ENCODE measurements at regions not wholly inside any gene's neighbourhood (a gene's known extent, or its start where the extent isn't known, plus 50 kb on each side); places are given as distances from the start of the nearest gene placed in this dataset.

DNA sequence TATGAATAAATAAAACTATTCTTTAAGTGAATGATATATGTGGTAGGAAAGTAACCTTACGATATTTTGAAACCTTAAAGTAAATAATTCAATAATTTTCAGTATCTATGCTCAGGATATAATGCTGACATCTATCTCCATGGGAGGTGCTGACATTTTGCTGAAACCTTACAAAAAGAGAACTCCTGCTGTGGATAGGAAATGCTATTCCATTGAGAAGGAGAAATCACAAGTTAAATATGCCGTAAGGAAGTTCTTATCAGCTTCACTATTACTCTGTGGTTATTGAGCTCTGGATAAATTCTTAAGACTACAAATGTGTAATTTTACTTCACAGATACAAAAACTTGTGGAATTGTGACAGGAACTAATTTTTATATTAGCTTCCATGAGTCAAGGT is 722.1 kb downstream of the TMTC2 start:
- DNase-seq (ENCODE audit: low read depth in 1 of 2, low spot score in 1 of 2) = no peak

DNA sequence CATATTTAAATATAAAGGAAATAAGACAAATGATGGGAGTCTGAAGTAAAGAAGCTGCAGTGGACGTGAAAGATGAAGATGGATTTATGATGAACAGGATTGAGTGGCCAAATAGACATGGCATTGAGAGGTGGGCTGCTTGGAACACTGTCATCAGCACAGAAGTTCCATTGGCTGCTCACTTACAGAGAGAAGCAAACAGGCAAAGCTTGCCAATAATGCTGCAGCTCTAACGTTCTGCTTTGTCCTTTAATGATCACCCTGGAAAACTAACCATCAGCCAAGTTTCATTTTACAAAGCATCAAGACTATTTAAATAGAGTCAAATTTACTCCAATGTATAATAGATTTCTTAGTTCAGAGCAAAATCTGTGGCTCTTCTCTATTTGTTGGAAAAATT is 721.4 kb downstream of the TMTC2 start:
- no peak for DNase-seq (ENCODE audit: low read depth in 1 of 2, low spot score in 1 of 2)

DNA sequence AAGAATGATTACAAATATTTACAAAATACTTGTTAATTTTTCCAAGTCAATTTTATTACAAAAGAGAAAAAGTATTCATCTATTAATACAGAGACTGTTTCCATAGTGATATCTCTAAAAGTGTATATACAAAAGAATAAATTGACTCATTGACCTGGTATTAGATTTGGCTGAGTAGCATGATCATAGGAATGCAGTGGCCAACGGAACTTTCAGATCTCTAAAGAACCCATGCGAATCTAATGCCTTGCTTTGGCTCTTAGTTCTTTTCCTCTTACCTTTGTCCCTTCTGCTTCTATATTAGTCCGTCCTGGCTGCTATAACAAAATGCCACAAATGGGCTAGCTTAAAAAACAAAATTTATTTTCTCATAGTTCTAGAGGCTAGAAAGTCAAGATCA is 717.8 kb downstream of the TMTC2 start:
- no peak for DNase-seq (ENCODE audit: low read depth in 1 of 2, low spot score in 1 of 2)

DNA sequence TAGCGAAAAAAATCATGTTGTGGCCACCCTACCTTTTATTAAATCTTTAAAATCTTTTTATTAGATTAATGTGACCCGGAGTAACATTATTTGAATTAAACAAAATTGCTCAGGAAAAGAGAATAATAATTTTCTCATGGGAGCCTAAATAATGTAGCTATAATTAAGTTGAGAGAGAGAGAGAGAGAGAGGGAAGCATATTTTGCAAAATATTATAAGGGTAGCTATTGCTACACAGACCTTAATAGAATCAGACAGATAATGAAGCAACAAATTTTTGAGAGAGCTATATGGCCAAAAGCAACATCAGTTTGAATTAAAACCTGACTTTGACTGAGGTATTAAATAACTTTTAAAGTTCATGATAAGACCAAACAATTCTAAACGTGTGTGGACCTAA is 703.5 kb downstream of the TMTC2 start:
- DNase-seq (ENCODE audit: low read depth in 1 of 2, low spot score in 1 of 2) = no peak

DNA sequence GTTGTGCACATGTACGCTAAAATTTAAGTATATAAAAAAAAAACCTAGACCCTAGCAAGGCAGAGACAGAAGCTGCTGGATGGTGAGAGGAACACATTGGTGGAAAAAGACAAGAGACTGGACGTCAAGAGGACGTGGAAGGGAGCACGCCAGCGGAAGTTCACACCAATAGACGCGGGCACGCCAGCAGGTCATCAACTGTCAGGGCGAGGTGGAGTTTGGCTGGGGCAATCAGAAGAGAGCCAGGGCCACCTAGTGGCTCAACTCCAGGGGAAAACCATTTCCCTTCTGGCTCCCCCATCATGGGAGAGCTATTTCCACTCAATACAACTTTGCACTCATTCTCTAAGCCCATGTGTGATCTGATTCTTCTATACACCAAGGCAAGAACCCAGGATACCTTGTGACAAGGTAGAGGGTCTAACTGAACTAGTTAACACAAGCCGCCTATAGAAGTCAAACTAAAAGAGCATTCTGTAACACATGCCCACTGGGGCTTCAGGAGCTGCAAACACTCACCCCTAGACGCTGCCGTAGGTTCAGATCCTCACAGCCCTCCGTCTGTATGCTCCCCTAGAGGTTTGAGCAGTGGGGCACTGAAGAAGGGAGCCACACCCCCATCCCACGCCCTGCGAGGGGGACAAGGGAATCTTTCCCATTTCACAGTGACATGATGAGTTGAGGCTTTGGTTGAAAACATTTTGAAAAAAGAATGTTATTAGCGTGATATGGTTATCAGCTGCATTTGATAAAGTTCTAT is 702.7 kb downstream of the TMTC2 start:
- DNase-seq (ENCODE audit: low read depth in 1 of 2, low spot score in 1 of 2) = no peak

- DNase-seq (ENCODE audit: low read depth in 1 of 2, low spot score in 1 of 2) = no peak
Observed at GRCh38 chr12:83388551-83388950, 701.8 kb downstream of the TMTC2 start.

DNA sequence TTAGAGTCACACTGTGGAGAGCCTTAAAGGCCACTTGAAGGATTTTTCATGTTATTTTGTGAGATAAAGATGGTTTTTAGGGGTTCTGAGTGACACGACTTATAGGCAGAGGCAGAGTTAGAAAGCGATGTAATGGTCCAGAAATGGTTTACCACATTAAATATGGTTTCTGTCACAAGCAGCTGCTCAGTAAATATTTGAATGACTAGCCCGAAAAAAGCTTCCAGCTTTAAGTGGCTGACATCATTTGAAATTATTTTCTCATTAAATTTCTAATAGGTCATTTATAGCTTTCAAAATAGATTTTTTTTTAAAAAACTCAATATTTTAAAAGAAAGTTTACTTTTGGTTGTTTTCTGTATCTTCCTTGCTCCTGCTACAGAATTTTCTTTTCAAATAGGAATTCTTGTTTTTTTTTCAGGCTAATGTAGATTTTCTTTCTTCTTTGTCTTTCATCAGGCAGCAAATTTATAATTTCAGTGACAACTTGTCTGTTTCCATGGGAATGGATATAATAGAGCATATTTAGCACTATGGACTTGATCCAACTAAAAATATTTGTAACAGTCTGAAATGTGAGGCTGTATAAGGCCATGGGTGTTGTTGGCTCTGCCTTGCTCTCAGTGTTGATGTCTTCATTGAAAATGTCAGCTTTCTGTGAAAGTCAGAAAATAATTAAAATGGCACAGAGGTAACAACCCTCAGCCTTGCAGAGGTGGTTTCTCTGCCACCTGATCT is 700.0 kb downstream of the TMTC2 start:
- no peak for DNase-seq (ENCODE audit: low read depth in 1 of 2, low spot score in 1 of 2)

DNA sequence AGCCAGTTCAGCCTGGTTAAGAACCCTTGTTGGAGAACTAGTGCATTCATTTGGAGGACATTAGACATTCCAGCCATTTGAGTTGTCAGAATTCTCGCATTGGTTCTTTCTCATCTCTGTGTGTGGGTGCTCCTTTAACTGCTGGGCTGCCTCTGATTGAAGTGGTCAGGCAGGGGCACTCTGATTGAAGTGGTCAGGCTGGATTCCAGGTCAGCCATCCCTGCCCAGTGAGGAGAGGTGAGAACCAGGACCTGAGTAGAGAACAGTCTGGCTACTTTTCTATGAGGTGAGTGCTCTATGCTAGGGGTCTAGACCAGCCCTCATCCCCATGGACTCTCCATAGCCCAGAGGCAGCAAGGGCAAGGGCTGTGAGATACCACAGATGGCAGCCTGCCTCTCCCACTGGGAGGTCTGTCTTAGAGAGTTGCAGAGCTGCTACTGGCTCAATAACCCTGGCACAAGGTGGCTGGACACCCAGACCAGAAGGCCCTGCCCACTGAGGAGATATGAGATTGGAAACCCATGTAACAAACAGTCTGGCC is 691.6 kb downstream of the TMTC2 start:
- no peak for DNase-seq (ENCODE audit: low read depth in 1 of 2, low spot score in 1 of 2)

DNA sequence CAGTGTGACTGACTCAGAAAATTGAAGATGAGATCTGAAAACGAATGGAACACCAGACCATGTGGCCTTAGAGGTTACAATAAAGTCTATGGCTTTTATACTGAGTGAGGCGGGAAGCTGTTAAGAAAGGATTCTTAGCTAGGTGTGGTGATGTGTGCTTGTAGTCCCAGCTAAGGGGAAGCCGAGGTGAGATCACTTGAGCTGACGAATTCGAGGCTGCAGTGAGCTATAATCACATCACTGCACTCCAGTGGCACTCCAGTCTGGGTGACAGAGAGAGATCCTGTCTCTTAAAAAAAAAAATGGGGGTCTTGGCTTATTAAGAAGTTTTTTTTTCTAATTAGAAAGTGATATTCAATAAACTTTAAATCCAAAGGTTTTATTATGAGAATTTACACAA is 678.6 kb downstream of the TMTC2 start:
- DNase-seq (ENCODE audit: low read depth in 1 of 2, low spot score in 1 of 2) = no peak

DNA sequence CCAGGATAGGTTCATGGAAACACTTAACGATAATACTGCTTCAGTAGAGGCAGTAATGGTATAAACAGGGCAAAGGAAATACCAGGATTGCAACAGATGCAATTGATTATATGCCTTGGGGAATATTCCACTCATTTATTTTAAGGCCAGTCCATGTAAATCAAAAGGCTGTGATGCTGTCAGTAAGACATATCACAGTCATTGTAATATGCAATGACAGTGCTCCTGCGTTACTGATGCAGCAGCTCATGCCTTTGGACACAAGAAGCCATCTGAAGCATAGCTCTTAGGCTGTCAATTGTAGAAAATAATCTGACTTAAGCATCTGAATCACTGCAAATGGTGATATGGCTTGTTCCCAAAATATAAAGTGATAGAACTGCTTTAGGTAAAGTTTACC is 674.8 kb downstream of the TMTC2 start:
- DNase-seq (ENCODE audit: low read depth in 1 of 2, low spot score in 1 of 2) = no peak

GRCh38 chr12:83361071-83361470 is 674.4 kb downstream of the TMTC2 start:
- no peak for DNase-seq (ENCODE audit: low read depth in 1 of 2, low spot score in 1 of 2)

DNA sequence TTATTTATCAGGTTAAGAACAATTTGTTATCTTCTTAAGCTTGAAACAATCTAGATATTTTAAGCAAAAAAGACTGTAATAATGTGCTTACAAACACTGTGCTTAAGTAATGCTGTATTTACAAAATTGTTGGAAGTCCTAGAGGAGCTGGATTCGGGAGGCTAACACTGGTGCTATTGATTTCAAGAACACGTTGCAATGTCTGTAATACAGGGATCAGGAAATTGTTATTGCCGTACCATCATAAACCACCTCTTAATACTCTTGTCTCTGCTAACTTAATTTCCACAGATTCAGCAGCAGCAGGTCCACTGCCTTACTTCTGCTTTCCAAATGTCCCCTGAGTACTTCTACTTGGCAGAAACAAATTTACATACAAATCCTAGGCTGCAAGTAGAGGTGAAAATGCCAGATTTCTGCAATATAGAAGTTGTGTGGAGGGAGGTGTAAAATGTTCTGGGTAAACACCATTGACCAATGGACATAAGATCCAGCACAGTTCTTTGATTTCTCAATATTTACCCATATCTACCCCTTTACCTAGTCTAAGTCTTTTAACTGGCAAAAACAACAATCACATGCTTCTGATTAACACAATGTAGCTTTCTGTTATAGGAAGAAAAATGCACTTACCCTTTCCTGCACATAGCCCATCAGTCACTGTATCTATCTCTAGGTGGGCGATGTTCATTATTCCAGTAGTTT is 663.4 kb downstream of the TMTC2 start:
- DNase-seq (ENCODE audit: low read depth in 1 of 2, low spot score in 1 of 2) = no peak

- no peak for DNase-seq (ENCODE audit: low read depth in 1 of 2, low spot score in 1 of 2)
Observed at GRCh38 chr12:83346333-83346732, 659.6 kb downstream of the TMTC2 start.

- no peak for DNase-seq (ENCODE audit: low read depth in 1 of 2, low spot score in 1 of 2)
Observed at GRCh38 chr12:83343767-83344166, 657.1 kb downstream of the TMTC2 start.

DNA sequence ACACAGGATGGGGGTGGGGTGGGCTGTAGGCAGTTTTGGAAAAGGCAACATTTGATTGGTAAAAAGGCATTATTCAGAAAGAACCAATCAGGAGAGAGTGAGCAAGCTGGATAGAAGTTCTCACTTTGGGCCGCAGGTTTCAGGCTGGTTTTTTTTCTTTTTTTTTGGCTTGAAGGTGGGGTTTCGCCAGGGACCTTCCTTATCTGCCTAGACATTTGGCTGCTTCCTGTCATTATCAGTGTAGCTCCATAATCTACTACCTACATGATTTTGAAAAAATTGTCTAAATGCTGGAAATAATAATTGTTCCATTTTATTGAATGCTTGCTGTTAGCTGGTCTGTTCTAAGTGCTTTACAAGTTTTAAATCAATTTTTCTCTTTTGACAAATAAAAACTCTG is 649.0 kb downstream of the TMTC2 start:
- DNase-seq (ENCODE audit: low read depth in 1 of 2, low spot score in 1 of 2) = no peak

GRCh38 chr12:83326666-83327065 is 640.0 kb downstream of the TMTC2 start:
- DNase-seq (ENCODE audit: low read depth in 1 of 2, low spot score in 1 of 2) = no peak

DNA sequence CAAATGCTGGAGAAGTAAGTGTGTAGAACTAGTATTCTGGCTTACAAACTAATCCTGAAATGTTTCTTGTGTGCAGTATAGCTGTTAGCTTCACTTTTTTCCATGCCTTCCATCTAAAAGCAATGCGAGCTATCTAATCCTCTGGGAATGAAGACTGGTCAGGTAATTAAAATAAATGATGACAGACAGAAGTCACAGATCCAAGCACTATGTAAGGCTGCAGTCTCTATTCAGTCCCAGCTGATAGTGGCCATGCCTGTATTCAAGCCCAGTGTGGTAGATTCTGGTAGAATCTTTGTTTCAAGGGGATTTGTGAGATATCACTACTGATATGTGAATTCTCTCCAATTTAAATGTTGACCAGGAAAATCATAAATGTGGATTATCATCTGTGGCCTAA is 637.2 kb downstream of the TMTC2 start:
- DNase-seq (ENCODE audit: low read depth in 1 of 2, low spot score in 1 of 2) = no peak

GRCh38 chr12:83322809-83323208 is 636.1 kb downstream of the TMTC2 start:
- no peak for DNase-seq (ENCODE audit: low read depth in 1 of 2, low spot score in 1 of 2)

- no peak for DNase-seq (ENCODE audit: low read depth in 1 of 2, low spot score in 1 of 2)
Observed at GRCh38 chr12:83321971-83322370, 635.3 kb downstream of the TMTC2 start.

DNA sequence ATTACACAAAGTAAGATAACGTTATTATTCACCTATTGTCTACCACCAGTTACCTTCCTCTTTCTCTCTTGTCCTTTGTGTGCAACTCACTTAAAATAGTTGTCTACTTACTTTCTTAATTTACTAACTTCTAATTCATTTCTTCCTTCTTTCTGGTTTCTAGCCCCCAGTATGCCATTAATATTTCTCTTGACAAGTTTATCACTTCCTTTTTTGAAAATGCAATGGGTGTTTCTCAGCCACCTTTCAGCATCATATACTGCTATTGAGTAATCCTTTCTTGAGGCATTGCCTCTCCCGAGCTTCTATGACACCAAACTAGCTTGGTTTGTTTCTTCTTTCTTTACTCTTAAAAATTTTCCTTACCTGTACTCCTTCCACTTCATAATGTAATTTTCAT is 633.6 kb downstream of the TMTC2 start:
- no peak for DNase-seq (ENCODE audit: low read depth in 1 of 2, low spot score in 1 of 2)

DNA sequence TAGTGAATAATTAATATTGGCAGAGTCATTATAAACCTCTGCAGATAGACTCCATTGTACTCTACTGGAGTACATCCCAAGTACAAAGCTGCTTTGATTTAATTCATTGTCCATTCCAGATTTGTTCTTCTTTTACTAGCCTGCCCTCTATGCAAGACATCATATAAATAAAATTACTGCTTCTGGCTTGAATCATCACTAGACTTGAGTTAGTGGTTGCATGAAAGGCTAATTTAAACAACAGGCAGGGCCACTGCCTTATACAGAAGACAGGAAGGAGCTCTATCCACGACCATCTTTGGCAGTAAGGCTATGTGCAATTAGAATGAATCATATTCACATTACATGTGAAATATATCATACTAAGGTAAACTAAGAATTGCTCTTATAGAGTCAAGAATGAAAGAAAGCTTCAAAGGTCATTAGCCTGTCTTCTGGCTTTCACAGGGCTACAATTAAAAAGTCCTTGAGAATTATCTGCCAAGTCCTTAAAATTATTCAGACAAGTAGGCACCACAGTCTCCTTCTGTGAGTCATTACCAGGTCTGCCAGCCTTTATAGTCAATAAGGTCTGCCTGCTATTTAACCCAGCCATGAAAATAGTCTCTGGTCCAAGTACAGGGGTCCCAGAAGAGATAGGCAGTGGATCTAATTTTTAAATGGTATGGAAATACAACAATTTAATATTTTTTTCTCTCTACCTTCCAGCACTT is 631.8 kb downstream of the TMTC2 start:
- no peak for DNase-seq (ENCODE audit: low read depth in 1 of 2, low spot score in 1 of 2)
